PC-9 (cell line): ENCODE measurements at regions not wholly inside any gene's neighbourhood (a gene's known extent, or its start where the extent isn't known, plus 50 kb on each side); places are given as distances from the start of the nearest gene placed in this dataset.
A peak's percentile ranks its signal among the peaks of the same experiment; 100 is the strongest.

Experiments
- BruUV-seq: library from RNA; stranded (reverse); fragments of 400-500 nt; replicated peaks from 2 replicates; lab custom pipeline; 2021; lab: Mats Ljungman, UMichigan
- CTCF ChIA-PET: fragments of 300-600 bp; sonication (Branson Sonifier 250); formaldehyde crosslinking; loops from one replicate; lab custom pipeline; 2022; ENCODE audit warnings: antibody characterized with exemption; lab: Charles Lee
- POLR2A ChIA-PET: fragments of 300-600 bp; sonication (Branson Sonifier 250); formaldehyde crosslinking; loops from one replicate; lab custom pipeline; 2022; ENCODE audit warnings: antibody characterized with exemption; ENCODE audit not compliant: unreplicated experiment; lab: Charles Lee
- DNase-seq, 2 experiments: peaks; one replicate each; pipeline versions ENCODE4 v3.0.0 to v3.0.0-alpha.2; 2015 to 2022; ENCODE audit warnings: mixed read lengths in 1 of 2
- H2AFZ ChIP-seq: fragments of 200-600 bp; sonication (generic); 2 replicates; pipeline ENCODE4 v1.8.1; 2017; ENCODE audit warnings: antibody characterized with exemption
- H3F3A ChIP-seq: fragments of 200-600 bp; sonication (generic); 2 replicates; pipeline ENCODE4 v1.8.1; 2017; ENCODE audit warnings: antibody characterized with exemption, mild to moderate bottlenecking, low read depth; ENCODE audit not compliant: insufficient read depth
- H3K27ac ChIP-seq: fragments of 200-600 bp; sonication (generic); 2 replicates; pipeline ENCODE4 v1.6.1; 2016; ENCODE audit warnings: mixed run types
- H3K27me3 ChIP-seq: fragments of 200-600 bp; sonication (generic); 2 replicates; pipeline ENCODE4 v1.6.1; 2016; ENCODE audit warnings: low read depth, mixed run types; ENCODE audit not compliant: insufficient read depth
- H3K36me3 ChIP-seq: fragments of 200-600 bp; sonication (generic); 2 replicates; pipeline ENCODE4 v1.6.1; 2016; ENCODE audit warnings: low read depth, mixed run types
- H3K4me1 ChIP-seq: fragments of 200-600 bp; sonication (generic); replicated peaks from 2 replicates; pipeline ENCODE4 v1.6.1; 2016; ENCODE audit warnings: mixed run types; ENCODE audit not compliant: insufficient read depth
- H3K4me2 ChIP-seq: fragments of 200-600 bp; sonication (generic); 2 replicates; pipeline ENCODE4 v1.6.1; 2017; ENCODE audit warnings: mixed run types
- H3K4me3 ChIP-seq: fragments of 200-600 bp; sonication (generic); 2 replicates; pipeline ENCODE4 v1.6.1; 2016; ENCODE audit warnings: mixed run types
- H3K79me2 ChIP-seq: fragments of 200-600 bp; sonication (generic); 2 replicates; pipeline ENCODE4 v1.6.1; 2017; ENCODE audit warnings: low read depth, mixed run types
- H3K9me2 ChIP-seq: fragments of 200-600 bp; sonication (generic); 2 replicates; pipeline ENCODE4 v1.8.1; 2017; ENCODE audit warnings: mild to moderate bottlenecking; ENCODE audit not compliant: insufficient read depth
- H3K9me3 ChIP-seq: fragments of 200-600 bp; sonication (generic); 2 replicates; pipeline ENCODE4 v1.8.1; 2016; ENCODE audit warnings: low read depth; ENCODE audit not compliant: insufficient read depth
- H4K20me1 ChIP-seq: fragments of 200-600 bp; sonication (generic); 2 replicates; pipeline ENCODE4 v1.8.1; 2017; ENCODE audit not compliant: insufficient read depth
- CTCF ChIP-seq: fragments of 200-600 bp; sonication (generic); conservative IDR thresholded peaks from 2 replicates; pipeline ENCODE4 v1.6.1; 2017; ENCODE audit warnings: mixed run types, antibody characterized with exemption, mild to moderate bottlenecking, moderate library complexity
- EZH2 ChIP-seq: fragments of 200-600 bp; sonication (generic); IDR thresholded peaks from 2 replicates; pipeline ENCODE4 v1.8.0; 2017; ENCODE audit warnings: antibody characterized with exemption, low read depth
- intact Hi-C: fragments of 100-400 bp; cut with micrococcal nuclease; formaldehyde crosslinking; loops from one replicate; pipeline ENCODE4 v1.10.0; 2022; ENCODE audit not compliant: unreplicated experiment

GRCh38 chr4:152265149-152265621 is 270.7 kb downstream of the FBXW7 start:
- H3K4me1 ChIP-seq, result no peaks in the 10 kb centered on the region; the same call in 1 of the 2 replicates
- BruUV-seq, result no TSS peak
- no peaks in the 10 kb centered on the region for H3K36me3 ChIP-seq
- no peak overlapping the region for H3K4me3 ChIP-seq
- H3K4me2 ChIP-seq, result peak overlapping the region; percentile 56
- TF ChIP-seq CTCF, result no peak
- TF ChIP-seq EZH2, result no peak
- H3F3A ChIP-seq, result no peaks in the 10 kb centered on the region
- no peaks in the 10 kb centered on the region for H3K27me3 ChIP-seq
- no peaks in the 10 kb centered on the region for H3K79me2 ChIP-seq
- DNase-seq, result peak in 1 of 2 experiments; percentile 66
- H4K20me1 ChIP-seq, result no peaks in the 10 kb centered on the region
- ChIA-PET CTCF (no interaction called here), POLR2A (no interaction called here)
- no peak overlapping the region for H2AFZ ChIP-seq
- peaks cover 3% of the 10 kb centered on the region; the same call in 1 of the 2 replicates for H3K9me3 ChIP-seq
- intact Hi-C loops, result no loop called here
- H3K27ac ChIP-seq, result no peak overlapping the region
- H3K9me2 ChIP-seq, result no peaks in the 10 kb centered on the region

GRCh38 chr4:152264106-152264505 is 271.8 kb downstream of the FBXW7 start:
- intact Hi-C loops, result no loop called here

GRCh38 chr4:152259866-152260265 is 276.0 kb downstream of the FBXW7 start:
- TF ChIP-seq EZH2 (no peak), CTCF (no peak)
- no peak for DNase-seq
- H3F3A ChIP-seq, result no peaks in the 10 kb centered on the region
- H3K4me2 ChIP-seq, result no peak overlapping the region
- no TSS peak for BruUV-seq
- no peaks in the 10 kb centered on the region for H3K36me3 ChIP-seq
- H3K4me3 ChIP-seq, result no peak overlapping the region
- no peak overlapping the region for H3K27ac ChIP-seq
- ChIA-PET POLR2A (no interaction called here), CTCF (no interaction called here)
- no peak overlapping the region for H2AFZ ChIP-seq
- H4K20me1 ChIP-seq, result no peaks in the 10 kb centered on the region
- no peaks in the 10 kb centered on the region for H3K9me2 ChIP-seq
- intact Hi-C loops, result no loop called here
- H3K27me3 ChIP-seq, result no peaks in the 10 kb centered on the region; the same call in 1 of the 2 replicates
- H3K79me2 ChIP-seq, result no peaks in the 10 kb centered on the region
- H3K4me1 ChIP-seq, result no peaks in the 10 kb centered on the region; the same call in 1 of the 2 replicates
- H3K9me3 ChIP-seq, result peaks cover 3% of the 10 kb centered on the region; the same call in 1 of the 2 replicates

More at GRCh38 chr4:152264106-152264505, 271.8 kb downstream of the FBXW7 start:
- Histone ChIP-seq H3K9me2 (no peaks in the 10 kb centered on the region), H3K27ac (no peak overlapping the region), H4K20me1 (no peaks in the 10 kb centered on the region), H3K9me3 (peaks cover 3% of the 10 kb centered on the region; the same call in 1 of the 2 replicates), H3F3A (no peaks in the 10 kb centered on the region), H3K4me3 (no peak overlapping the region), H3K27me3 (no peaks in the 10 kb centered on the region), H3K4me2 (no peak overlapping the region), H3K79me2 (no peaks in the 10 kb centered on the region), H3K4me1 (no peaks in the 10 kb centered on the region; the same call in 1 of the 2 replicates), H3K36me3 (no peaks in the 10 kb centered on the region), H2AFZ (no peak overlapping the region)
- POLR2A ChIA-PET, result no interaction called here
- TF ChIP-seq EZH2, result no peak
- no peak for TF ChIP-seq CTCF
- no TSS peak for BruUV-seq
- CTCF ChIA-PET, result no interaction called here
- no peak for DNase-seq
